ENCODE measurements at regions not wholly inside any gene's neighbourhood (a gene's known extent, or its start where the extent isn't known, plus 50 kb on each side); places are given as distances from the start of the nearest gene placed in this dataset.
"Not testable (repeated sequence)": the region's sequence is repeated elsewhere in the genome, so short reads cannot be mapped to it uniquely, and the experiment has no call there.

- DNase-seq; H3K9me3 ChIP-seq; H3K4me3 ChIP-seq; intact Hi-C loops (cut with DNase I, micrococcal nuclease); H3K36me3 ChIP-seq (ENCODE audit: low read depth); H3K4me1 ChIP-seq (ENCODE audit: low read depth): not testable (repeated sequence)
- ATAC-seq, result peak; percentile 29
These were observed 118.1 kb upstream of the OR4F16 start for GRCh38 chr1:804378-805115.

GRCh38 chr1:805310-805709 is 118.4 kb upstream of the SAMD11 start:
- intact Hi-C loops (cut with DNase I, micrococcal nuclease), result not testable (repeated sequence)

GRCh38 chr1:807066-807465 is 116.7 kb upstream of the SAMD11 start:
- intact Hi-C loops (cut with DNase I, micrococcal nuclease); H3K4me1 ChIP-seq (ENCODE audit: low read depth); H3K9me3 ChIP-seq; DNase-seq; H3K36me3 ChIP-seq (ENCODE audit: low read depth); H3K4me3 ChIP-seq: not testable (repeated sequence)
- ATAC-seq, result peak; percentile 15

More at GRCh38 chr1:805310-805709, 118.4 kb upstream of the SAMD11 start:
- H3K4me3 ChIP-seq; H3K9me3 ChIP-seq; DNase-seq; ATAC-seq; H3K36me3 ChIP-seq (ENCODE audit: low read depth); H3K4me1 ChIP-seq (ENCODE audit: low read depth): not testable (repeated sequence)

- H3K9me3 ChIP-seq; DNase-seq; H3K36me3 ChIP-seq (ENCODE audit: low read depth); H3K4me3 ChIP-seq; H3K4me1 ChIP-seq (ENCODE audit: low read depth); intact Hi-C loops (cut with DNase I, micrococcal nuclease): not testable (repeated sequence)
- ATAC-seq, result peak; percentile 71
These were observed 115.9 kb upstream of the SAMD11 start for GRCh38 chr1:807699-808390.

GRCh38 chr1:810949-811348 is 112.8 kb upstream of the SAMD11 start:
- H3K9me3 ChIP-seq; ATAC-seq; intact Hi-C loops (cut with DNase I, micrococcal nuclease); H3K36me3 ChIP-seq (ENCODE audit: low read depth); DNase-seq; H3K4me3 ChIP-seq; H3K4me1 ChIP-seq (ENCODE audit: low read depth): not testable (repeated sequence)

- H3K9me3 ChIP-seq; H3K4me3 ChIP-seq; DNase-seq; H3K36me3 ChIP-seq (ENCODE audit: low read depth); ATAC-seq; H3K4me1 ChIP-seq (ENCODE audit: low read depth); intact Hi-C loops (cut with DNase I, micrococcal nuclease): not testable (repeated sequence)
These were observed 111.1 kb upstream of the SAMD11 start for GRCh38 chr1:812535-813127.

GRCh38 chr1:814543-814942 is 109.2 kb upstream of the SAMD11 start:
- H3K9me3 ChIP-seq; intact Hi-C loops (cut with DNase I, micrococcal nuclease); H3K4me1 ChIP-seq (ENCODE audit: low read depth); H3K4me3 ChIP-seq; H3K36me3 ChIP-seq (ENCODE audit: low read depth); DNase-seq: not testable (repeated sequence)
- ATAC-seq, result peak; percentile 31

- H3K36me3 ChIP-seq (ENCODE audit: low read depth); H3K9me3 ChIP-seq; DNase-seq; intact Hi-C loops (cut with DNase I, micrococcal nuclease); H3K4me3 ChIP-seq; H3K4me1 ChIP-seq (ENCODE audit: low read depth): not testable (repeated sequence)
- ATAC-seq, result peak; percentile 83
These were observed 108.4 kb upstream of the SAMD11 start for GRCh38 chr1:815147-815922.

GRCh38 chr1:817071-817599 is 106.6 kb upstream of the SAMD11 start:
- H3K9me3 ChIP-seq; H3K36me3 ChIP-seq (ENCODE audit: low read depth); H3K4me3 ChIP-seq; H3K4me1 ChIP-seq (ENCODE audit: low read depth); DNase-seq; intact Hi-C loops (cut with DNase I, micrococcal nuclease): not testable (repeated sequence)
- peak; percentile 70 for ATAC-seq

- ATAC-seq; H3K9me3 ChIP-seq; H3K4me3 ChIP-seq; H3K36me3 ChIP-seq (ENCODE audit: low read depth); H3K4me1 ChIP-seq (ENCODE audit: low read depth); intact Hi-C loops (cut with DNase I, micrococcal nuclease): not testable (repeated sequence)
- peak in 1 of 3 donors; percentile 14 for DNase-seq
These were observed 105.8 kb upstream of the SAMD11 start for GRCh38 chr1:817658-818617.
